ENCODE measurements at regions not wholly inside any gene's neighbourhood (a gene's known extent, or its start where the extent isn't known, plus 50 kb on each side); places are given as distances from the start of the nearest gene placed in this dataset.

- no peaks in the 10 kb centered on the region for H3F3A ChIP-seq (ENCODE audit: low read depth)
- H2AFZ ChIP-seq (ENCODE audit: low read length) = no peak overlapping the region
- no peaks in the 10 kb centered on the region for H4K20me1 ChIP-seq (ENCODE audit: insufficient read depth, low read length, poor library complexity, severe bottlenecking)
- no peaks in the 10 kb centered on the region for H3K36me3 ChIP-seq (ENCODE audit: insufficient read depth, low read length)
- H3K4me2 ChIP-seq (ENCODE audit: low read depth, low read length, poor library complexity, severe bottlenecking) = peak overlapping the region; percentile 3
- no peaks in the 10 kb centered on the region for H3K9me2 ChIP-seq (replicated peaks; ENCODE audit: low read depth, low read length)
- H3K9me3 ChIP-seq (ENCODE audit: insufficient read depth, low read depth, low read length) = peaks cover 9% of the 10 kb centered on the region
- H3K4me3 ChIP-seq (ENCODE audit: low read length, poor library complexity, severe bottlenecking) = no peak overlapping the region
- no peak for TF ChIP-seq CTCF (conservative IDR thresholded peaks at IDR 0.05; ENCODE audit: low read length)
- peak; percentile 57; the same call in 1 of the 2 replicates for TF ChIP-seq EZH2phosphoT487 (IDR thresholded peaks at IDR 0.05; ENCODE audit: borderline replicate concordance)
- H3K27me3 ChIP-seq (ENCODE audit: insufficient read depth, low read length, poor library complexity, severe bottlenecking) = peaks cover 56% of the 10 kb centered on the region
- H3K79me2 ChIP-seq (ENCODE audit: insufficient read depth, low read length) = no peaks in the 10 kb centered on the region
- peaks cover 6% of the 10 kb centered on the region for H3K4me1 ChIP-seq (ENCODE audit: insufficient read depth, low read length, poor library complexity, severe bottlenecking)
- no peak overlapping the region for H3K9ac ChIP-seq (ENCODE audit: low read depth, low read length, poor library complexity, severe bottlenecking)
These were observed 50.5 kb upstream of the GPR141 start for GRCh38 chr7:37633048-37633447.

Measured in Loucy (cell line).